Transverse colon (tissue), 3 donors: ENCODE measurements at regions not wholly inside any gene's neighbourhood (a gene's known extent, or its start where the extent isn't known, plus 50 kb on each side); places are given as distances from the start of the nearest gene placed in this dataset.

ENCODE experiments used
- CTCF ChIP-seq, 5 experiments: fragments of 200-600 bp in 3 of 5; fragments of 450-650 bp in 2 of 5; sonication (generic) in 3 of 5; IDR thresholded peaks; 1 replicate in 2 of 5; 2 replicates in 3 of 5; pipeline ENCODE4 v1.5.1; 2016 to 2017; ENCODE audit warnings: antibody characterized with exemption in 5 of 5, inconsistent platforms in 3 of 5, mild to moderate bottlenecking in 2 of 5, moderate library complexity in 1 of 5
- EP300 ChIP-seq: sonication (generic); formaldehyde crosslinking; IDR thresholded peaks from one replicate; pipeline ENCODE4 v1.6.1; 2017; ENCODE audit warnings: antibody characterized with exemption, low read depth
- POLR2A ChIP-seq: fragments of 450-650 bp; IDR thresholded peaks from one replicate; pipeline ENCODE4 v1.6.1; 2016; ENCODE audit warnings: antibody characterized with exemption, mild to moderate bottlenecking, moderate library complexity

DNA sequence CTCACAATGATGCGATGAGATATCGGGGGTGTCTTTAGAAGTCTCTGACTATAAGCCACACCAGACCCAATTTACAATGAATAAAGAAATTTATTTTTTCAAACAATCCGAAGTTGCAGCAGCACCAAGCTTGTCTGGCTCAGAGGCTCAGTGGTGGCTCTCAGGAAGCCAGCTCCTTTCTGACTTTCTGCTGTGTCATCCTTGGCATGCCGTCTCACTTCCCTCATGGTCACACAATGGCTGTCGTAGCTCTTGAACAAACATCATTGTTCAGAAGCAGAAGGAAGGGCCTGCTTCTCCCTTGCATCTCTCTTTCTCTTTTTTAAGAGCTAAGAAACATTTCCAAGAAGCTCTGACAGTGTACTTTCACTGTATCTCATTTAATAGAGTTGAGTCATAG lies 299.0 kb downstream of the DOK5 start:
- TF ChIP-seq POLR2A (no peak), EP300 (no peak), CTCF (IDR thresholded peaks at IDR 0.05) (no peak)
